Glutamatergic neuron (in vitro differentiated cells): ENCODE measurements at regions not wholly inside any gene's neighbourhood (a gene's known extent, or its start where the extent isn't known, plus 50 kb on each side); places are given as distances from the start of the nearest gene placed in this dataset.

Experiments used
- DNase-seq: peaks from one replicate; pipeline ENCODE4 v3.0.0; 2022
- H3K27ac Mint-ChIP-seq: one replicate; pipeline ENCODE4 v1.8.0; 2020; ENCODE audit warnings: mild to moderate bottlenecking, mixed read lengths, inconsistent platforms; ENCODE audit not compliant: unreplicated experiment
- H3K27me3 Mint-ChIP-seq: one replicate; pipeline ENCODE4 v1.8.0; 2020; ENCODE audit warnings: mild to moderate bottlenecking, moderate library complexity, mixed read lengths, inconsistent platforms; ENCODE audit not compliant: unreplicated experiment
- H3K36me3 Mint-ChIP-seq: one replicate; pipeline ENCODE4 v1.8.0; 2020; ENCODE audit warnings: mild to moderate bottlenecking, mixed read lengths, inconsistent platforms; ENCODE audit not compliant: unreplicated experiment
- H3K4me1 Mint-ChIP-seq: one replicate; pipeline ENCODE4 v1.8.0; 2020; ENCODE audit warnings: mild to moderate bottlenecking, low read depth, mixed read lengths, inconsistent platforms; ENCODE audit not compliant: unreplicated experiment
- H3K4me3 Mint-ChIP-seq: one replicate; pipeline ENCODE4 v1.8.0; 2020; ENCODE audit warnings: mild to moderate bottlenecking, mixed read lengths, inconsistent platforms; ENCODE audit not compliant: unreplicated experiment
- H3K9me3 Mint-ChIP-seq: one replicate; pipeline ENCODE4 v1.8.0; 2020; ENCODE audit warnings: mild to moderate bottlenecking, moderate library complexity, mixed read lengths, inconsistent platforms; ENCODE audit not compliant: unreplicated experiment
- CTCF ChIP-seq: fragments of 200-600 bp; sonication (generic); IDR thresholded peaks from one replicate; pipeline ENCODE4 v1.5.0; 2021; ENCODE audit not compliant: partially characterized antibody, unreplicated experiment

GRCh38 chrX:118250445-118250844 is 95.5 kb upstream of the WDR44 start:
- Mint-ChIP-seq H3K4me3 (no peak overlapping the region), H3K36me3 (no peaks in the 10 kb centered on the region), H3K4me1 (no peaks in the 10 kb centered on the region), H3K9me3 (peaks cover 2% of the 10 kb centered on the region), H3K27me3 (no peaks in the 10 kb centered on the region), H3K27ac (no peak overlapping the region)
- no peak for TF ChIP-seq CTCF
- DNase-seq: no peak

DNA sequence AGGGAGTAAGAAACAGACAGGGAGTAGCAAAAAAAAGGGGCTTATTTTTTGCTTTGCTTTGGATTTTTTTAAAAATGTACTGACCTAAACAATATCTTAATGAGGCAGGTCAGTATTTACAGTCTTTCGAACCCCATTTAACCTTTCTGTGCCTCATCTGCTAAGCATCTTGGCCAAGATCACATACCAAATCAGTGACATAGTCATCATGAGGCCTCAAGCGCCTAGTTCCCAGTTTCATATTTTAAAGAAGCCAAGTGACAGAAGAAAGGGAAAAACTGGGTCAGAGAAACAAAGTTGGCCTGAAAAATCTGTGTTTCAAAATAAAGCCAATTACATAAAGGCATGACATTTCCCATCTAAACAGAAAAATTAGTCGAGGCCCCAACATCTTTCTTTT is 94.6 kb upstream of the WDR44 start:
- no peak overlapping the region for H3K27ac Mint-ChIP-seq
- H3K36me3 Mint-ChIP-seq: no peaks in the 10 kb centered on the region
- no peaks in the 10 kb centered on the region for H3K27me3 Mint-ChIP-seq
- no peak overlapping the region for H3K4me3 Mint-ChIP-seq
- no peak for DNase-seq
- H3K9me3 Mint-ChIP-seq: peaks cover 2% of the 10 kb centered on the region
- no peak for TF ChIP-seq CTCF
- no peaks in the 10 kb centered on the region for H3K4me1 Mint-ChIP-seq

- TF ChIP-seq CTCF: no peak
- Mint-ChIP-seq H3K36me3 (no peaks in the 10 kb centered on the region), H3K9me3 (peaks cover 3% of the 10 kb centered on the region), H3K27ac (no peak overlapping the region), H3K4me3 (no peak overlapping the region), H3K27me3 (peaks cover 1% of the 10 kb centered on the region), H3K4me1 (no peaks in the 10 kb centered on the region)
- no peak for DNase-seq
These were observed 92.9 kb upstream of the WDR44 start for GRCh38 chrX:118252967-118253366.

DNA sequence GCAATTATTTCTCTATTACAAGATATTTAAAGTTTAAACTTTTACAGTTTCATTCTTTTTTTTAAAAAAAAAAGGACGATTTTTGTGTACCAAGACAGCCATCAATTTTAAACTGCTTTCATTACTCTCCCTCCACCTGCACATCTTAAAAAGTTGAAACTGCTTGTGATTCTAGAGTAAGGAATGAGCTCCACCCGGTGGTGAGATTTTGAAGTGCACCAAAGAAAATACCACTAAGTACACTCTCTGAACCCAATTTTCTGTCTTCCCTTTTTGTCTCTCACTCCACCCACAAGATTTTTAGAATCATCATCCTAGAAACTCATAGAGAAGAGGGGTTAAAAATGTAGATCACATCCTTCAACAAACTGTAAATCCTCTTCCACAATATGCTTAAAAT is 91.3 kb upstream of the WDR44 start:
- no peak overlapping the region for H3K27ac Mint-ChIP-seq
- H3K4me1 Mint-ChIP-seq: no peaks in the 10 kb centered on the region
- peaks cover 3% of the 10 kb centered on the region for H3K9me3 Mint-ChIP-seq
- DNase-seq: peak; percentile 33
- peaks cover 1% of the 10 kb centered on the region for H3K27me3 Mint-ChIP-seq
- peak; percentile 71 for TF ChIP-seq CTCF
- no peak overlapping the region for H3K4me3 Mint-ChIP-seq
- H3K36me3 Mint-ChIP-seq: no peaks in the 10 kb centered on the region

DNA sequence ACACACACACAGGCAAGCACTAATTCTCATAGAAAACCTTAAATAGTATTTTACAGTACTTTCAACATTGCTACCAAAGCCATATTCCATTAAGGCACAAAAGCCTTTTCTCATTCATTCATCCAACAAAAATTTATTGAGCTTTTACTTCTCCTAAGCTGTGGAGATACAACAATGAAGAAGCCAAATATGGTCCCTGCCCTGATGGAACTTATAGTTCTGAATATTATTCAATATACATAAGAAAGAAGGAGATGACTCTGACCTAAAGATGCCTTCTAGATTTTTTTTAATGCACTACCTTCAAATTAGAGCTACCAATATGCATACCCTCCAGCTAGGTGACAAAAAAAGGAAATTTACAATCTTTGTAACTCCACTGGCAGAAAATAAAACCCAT is 90.0 kb upstream of the WDR44 start:
- Mint-ChIP-seq H3K27me3 (peaks cover 1% of the 10 kb centered on the region), H3K4me1 (no peaks in the 10 kb centered on the region), H3K36me3 (no peaks in the 10 kb centered on the region), H3K9me3 (peaks cover 3% of the 10 kb centered on the region), H3K27ac (no peak overlapping the region), H3K4me3 (no peak overlapping the region)
- no peak for TF ChIP-seq CTCF
- no peak for DNase-seq
